GM12891 (cell line): ENCODE measurements at regions not wholly inside any gene's neighbourhood (a gene's known extent, or its start where the extent isn't known, plus 50 kb on each side); places are given as distances from the start of the nearest gene placed in this dataset.

Source experiments
- PAX5 ChIP-seq: IDR thresholded peaks from 2 replicates; pipeline ENCODE4 v1.6.1; 2011; ENCODE audit warnings: low read length, moderate library complexity, mild to moderate bottlenecking; ENCODE audit not compliant: insufficient read depth, severe bottlenecking
- POLR2A ChIP-seq: IDR thresholded peaks from 2 replicates; pipeline ENCODE4 v1.6.1; 2011; ENCODE audit warnings: low read depth, low read length, control low read depth
- POLR2AphosphoS5 ChIP-seq: IDR thresholded peaks from 2 replicates; pipeline ENCODE4 v1.6.1; 2011; ENCODE audit warnings: low read depth, low read length, control low read depth
- POU2F2 ChIP-seq: IDR thresholded peaks from 2 replicates; pipeline ENCODE4 v1.6.1; 2011; ENCODE audit warnings: low read depth, mild to moderate bottlenecking, control low read depth, low read length, moderate library complexity
- SPI1 ChIP-seq: IDR thresholded peaks from 2 replicates; pipeline ENCODE4 v1.6.1; 2011; ENCODE audit warnings: low read depth, low read length, control low read depth
- TAF1 ChIP-seq: IDR thresholded peaks from 2 replicates; pipeline ENCODE4 v1.6.1; 2011; ENCODE audit warnings: low read depth, low read length, control low read depth

DNA sequence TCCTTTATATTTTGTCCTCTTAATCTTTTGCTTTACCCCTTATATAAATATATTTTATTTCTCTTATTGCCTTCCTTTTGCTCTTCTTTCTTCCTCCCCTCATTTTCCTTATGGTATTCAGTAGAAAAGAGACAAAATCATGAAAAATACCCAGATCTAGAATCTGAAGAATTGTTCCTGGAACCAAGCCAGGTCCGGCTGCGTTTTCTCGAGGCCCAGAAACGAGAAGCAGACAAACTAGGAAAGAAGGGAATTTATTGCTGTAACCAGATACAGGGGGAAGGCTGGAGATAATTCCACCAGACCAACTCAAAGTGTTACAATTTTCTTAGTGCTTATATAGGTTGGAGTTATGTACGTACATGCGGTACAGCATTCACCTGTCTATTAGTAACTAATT is 328.7 kb downstream of the GABRG1 start:
- no peak for TF ChIP-seq POLR2AphosphoS5
- TF ChIP-seq PAX5 = no peak
- no peak for TF ChIP-seq POLR2A
- TF ChIP-seq POU2F2 = no peak
- TF ChIP-seq TAF1 = no peak
- TF ChIP-seq SPI1 = no peak
